ENCODE measurements at regions not wholly inside any gene's neighbourhood (a gene's known extent, or its start where the extent isn't known, plus 50 kb on each side); places are given as distances from the start of the nearest gene placed in this dataset.
"Not testable (repeated sequence)": the region's sequence is repeated elsewhere in the genome, so short reads cannot be mapped to it uniquely, and the experiment has no call there.

GRCh38 chrX:12052109-12052508 lies 86.2 kb upstream of the FRMPD4 start:
- no peak for DNase-seq (ENCODE audit: low read depth)

GRCh38 chrX:12058087-12058486 lies 80.2 kb upstream of the FRMPD4 start:
- DNase-seq (ENCODE audit: low read depth): no peak

- no peak for DNase-seq (ENCODE audit: low read depth)
Observed at GRCh38 chrX:12060489-12061260, 77.6 kb upstream of the FRMPD4 start.

GRCh38 chrX:12065251-12065650 lies 73.0 kb upstream of the FRMPD4 start:
- peak; percentile 0 for DNase-seq (ENCODE audit: low read depth)

- no peak for DNase-seq (ENCODE audit: low read depth)
Observed at GRCh38 chrX:12076046-12076445, 62.2 kb upstream of the FRMPD4 start.

- DNase-seq (ENCODE audit: low read depth): peak; percentile 15
Observed at GRCh38 chrX:12080265-12080664, 58.0 kb upstream of the FRMPD4 start.

DNA sequence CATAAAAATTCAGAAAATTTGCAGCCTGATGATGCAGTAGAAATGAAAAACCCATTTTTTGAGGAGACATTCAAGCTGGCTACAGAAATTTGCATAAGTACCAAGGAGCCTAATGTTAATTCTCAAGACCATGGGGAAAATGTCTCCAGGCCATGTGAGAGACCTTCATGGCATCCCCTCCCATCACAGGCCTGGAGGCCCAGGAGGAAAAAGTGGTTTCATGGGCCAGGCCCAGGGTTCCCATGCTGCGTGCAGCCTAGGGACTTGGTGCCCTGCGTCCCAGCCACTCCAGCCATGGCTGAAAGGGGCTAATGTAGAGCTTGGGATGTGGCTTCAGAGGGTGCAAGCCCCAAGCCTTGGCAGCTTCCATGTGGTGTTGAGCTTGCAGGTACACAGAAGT lies 55.3 kb upstream of the FRMPD4 start:
- not testable (repeated sequence) for DNase-seq (ENCODE audit: low read depth)
